ENCODE measurements at regions not wholly inside any gene's neighbourhood (a gene's known extent, or its start where the extent isn't known, plus 50 kb on each side); places are given as distances from the start of the nearest gene placed in this dataset.

- Mint-ChIP-seq H3K36me3 (peaks cover 3% of the 10 kb centered on the region), H3K4me3 (peak overlapping the region; percentile 6), H3K9me3 (ENCODE audit: low read depth) (no peaks in the 10 kb centered on the region), H3K27ac (peak overlapping the region; percentile 73), H3K27me3 (no peaks in the 10 kb centered on the region), H3K4me1 (ENCODE audit: low read depth) (peaks cover 67% of the 10 kb centered on the region)
Observed at GRCh38 chr2:105974812-105975211, 219.3 kb downstream of the UXS1 start.

GRCh38 chr2:105972927-105973326 is 221.2 kb downstream of the UXS1 start:
- no peak overlapping the region for H3K4me3 Mint-ChIP-seq
- no peaks in the 10 kb centered on the region for H3K27me3 Mint-ChIP-seq
- peaks cover 62% of the 10 kb centered on the region for H3K4me1 Mint-ChIP-seq (ENCODE audit: low read depth)
- no peaks in the 10 kb centered on the region for H3K9me3 Mint-ChIP-seq (ENCODE audit: low read depth)
- no peak overlapping the region for H3K27ac Mint-ChIP-seq
- H3K36me3 Mint-ChIP-seq = peaks cover 5% of the 10 kb centered on the region

- peaks cover 3% of the 10 kb centered on the region for H3K36me3 Mint-ChIP-seq
- no peaks in the 10 kb centered on the region for H3K9me3 Mint-ChIP-seq (ENCODE audit: low read depth)
- H3K4me3 Mint-ChIP-seq = no peak overlapping the region
- H3K4me1 Mint-ChIP-seq (ENCODE audit: low read depth) = peaks cover 56% of the 10 kb centered on the region
- H3K27me3 Mint-ChIP-seq = no peaks in the 10 kb centered on the region
- peak overlapping the region; percentile 72 for H3K27ac Mint-ChIP-seq
Observed at GRCh38 chr2:105972246-105972645, 221.9 kb downstream of the UXS1 start.

- Mint-ChIP-seq H3K4me1 (ENCODE audit: low read depth) (peaks cover 37% of the 10 kb centered on the region), H3K4me3 (no peak overlapping the region), H3K27ac (no peak overlapping the region), H3K36me3 (peaks cover 3% of the 10 kb centered on the region), H3K9me3 (ENCODE audit: low read depth) (no peaks in the 10 kb centered on the region), H3K27me3 (no peaks in the 10 kb centered on the region)
Observed at GRCh38 chr2:105969552-105969951, 224.5 kb downstream of the UXS1 start.

GRCh38 chr2:105962221-105962620 is 217.5 kb downstream of the NCK2 start:
- Mint-ChIP-seq H3K36me3 (peaks cover 4% of the 10 kb centered on the region), H3K4me1 (ENCODE audit: low read depth) (peaks cover 9% of the 10 kb centered on the region), H3K9me3 (ENCODE audit: low read depth) (peaks cover 4% of the 10 kb centered on the region), H3K4me3 (no peak overlapping the region), H3K27ac (no peak overlapping the region), H3K27me3 (no peaks in the 10 kb centered on the region)

- H3K9me3 Mint-ChIP-seq (ENCODE audit: low read depth) = peaks cover 4% of the 10 kb centered on the region
- H3K36me3 Mint-ChIP-seq = peaks cover 4% of the 10 kb centered on the region
- no peaks in the 10 kb centered on the region for H3K27me3 Mint-ChIP-seq
- no peak overlapping the region for H3K4me3 Mint-ChIP-seq
- peaks cover 12% of the 10 kb centered on the region for H3K4me1 Mint-ChIP-seq (ENCODE audit: low read depth)
- no peak overlapping the region for H3K27ac Mint-ChIP-seq
Observed at GRCh38 chr2:105961599-105962146, 217.0 kb downstream of the NCK2 start.

GRCh38 chr2:105959357-105959756 is 214.6 kb downstream of the NCK2 start:
- H3K4me3 Mint-ChIP-seq = no peak overlapping the region

GRCh38 chr2:105954891-105955290 is 210.2 kb downstream of the NCK2 start:
- H3K36me3 Mint-ChIP-seq = peaks cover 4% of the 10 kb centered on the region
- H3K27ac Mint-ChIP-seq = no peak overlapping the region
- no peak overlapping the region for H3K4me3 Mint-ChIP-seq
- H3K4me1 Mint-ChIP-seq (ENCODE audit: low read depth) = peaks cover 73% of the 10 kb centered on the region
- H3K27me3 Mint-ChIP-seq = no peaks in the 10 kb centered on the region
- peaks cover 4% of the 10 kb centered on the region for H3K9me3 Mint-ChIP-seq (ENCODE audit: low read depth)

More at GRCh38 chr2:105959357-105959756, 214.6 kb downstream of the NCK2 start:
- Mint-ChIP-seq H3K36me3 (peaks cover 4% of the 10 kb centered on the region), H3K27me3 (no peaks in the 10 kb centered on the region), H3K4me1 (ENCODE audit: low read depth) (peaks cover 32% of the 10 kb centered on the region), H3K9me3 (ENCODE audit: low read depth) (peaks cover 4% of the 10 kb centered on the region), H3K27ac (no peak overlapping the region)

GRCh38 chr2:105953942-105954341 is 209.2 kb downstream of the NCK2 start:
- H3K4me3 Mint-ChIP-seq = no peak overlapping the region
- H3K9me3 Mint-ChIP-seq (ENCODE audit: low read depth) = peaks cover 4% of the 10 kb centered on the region
- H3K27ac Mint-ChIP-seq = peak overlapping the region; percentile 37
- no peaks in the 10 kb centered on the region for H3K27me3 Mint-ChIP-seq
- peaks cover 75% of the 10 kb centered on the region for H3K4me1 Mint-ChIP-seq (ENCODE audit: low read depth)
- peaks cover 4% of the 10 kb centered on the region for H3K36me3 Mint-ChIP-seq

GRCh38 chr2:105952131-105952530 is 207.4 kb downstream of the NCK2 start:
- Mint-ChIP-seq H3K4me1 (ENCODE audit: low read depth) (peaks cover 73% of the 10 kb centered on the region), H3K27me3 (no peaks in the 10 kb centered on the region), H3K36me3 (no peaks in the 10 kb centered on the region), H3K4me3 (no peak overlapping the region), H3K27ac (no peak overlapping the region), H3K9me3 (ENCODE audit: low read depth) (no peaks in the 10 kb centered on the region)

GRCh38 chr2:105951384-105951694 is 206.6 kb downstream of the NCK2 start:
- no peaks in the 10 kb centered on the region for H3K9me3 Mint-ChIP-seq (ENCODE audit: low read depth)
- peaks cover 70% of the 10 kb centered on the region for H3K4me1 Mint-ChIP-seq (ENCODE audit: low read depth)
- no peaks in the 10 kb centered on the region for H3K27me3 Mint-ChIP-seq
- H3K27ac Mint-ChIP-seq = peak overlapping the region; percentile 74
- no peak overlapping the region for H3K4me3 Mint-ChIP-seq
- no peaks in the 10 kb centered on the region for H3K36me3 Mint-ChIP-seq

- Mint-ChIP-seq H3K4me1 (ENCODE audit: low read depth) (peaks cover 64% of the 10 kb centered on the region), H3K27ac (peak overlapping the region; percentile 74), H3K9me3 (ENCODE audit: low read depth) (no peaks in the 10 kb centered on the region), H3K27me3 (no peaks in the 10 kb centered on the region), H3K36me3 (no peaks in the 10 kb centered on the region), H3K4me3 (no peak overlapping the region)
Observed at GRCh38 chr2:105950521-105951383, 206.0 kb downstream of the NCK2 start.

GRCh38 chr2:105943977-105944376 is 199.3 kb downstream of the NCK2 start:
- no peak overlapping the region for H3K27ac Mint-ChIP-seq
- H3K4me1 Mint-ChIP-seq (ENCODE audit: low read depth) = peaks cover 6% of the 10 kb centered on the region
- H3K4me3 Mint-ChIP-seq = no peak overlapping the region

More at GRCh38 chr2:105943977-105944376, 199.3 kb downstream of the NCK2 start:
- peaks cover 4% of the 10 kb centered on the region for H3K36me3 Mint-ChIP-seq
- no peaks in the 10 kb centered on the region for H3K27me3 Mint-ChIP-seq
- no peaks in the 10 kb centered on the region for H3K9me3 Mint-ChIP-seq (ENCODE audit: low read depth)

Data from activated naive CD8-positive, alpha-beta T cell (primary cell).